ENCODE measurements at regions not wholly inside any gene's neighbourhood (a gene's known extent, or its start where the extent isn't known, plus 50 kb on each side); places are given as distances from the start of the nearest gene placed in this dataset.

GRCh38 chr2:14778015-14778414 is 145.5 kb downstream of the LRATD1 start:
- no peak for TF ChIP-seq CTCF (IDR thresholded peaks at IDR 0.05)
- no peak for TF ChIP-seq REST (IDR thresholded peaks at IDR 0.05; ENCODE audit: insufficient read depth in 1 of 2, low read depth in 2 of 2, low read length in 1 of 2)
- TF ChIP-seq TCF7L2 (IDR thresholded peaks at IDR 0.05; ENCODE audit: low read depth, low read length) = no peak

All from Panc1 (cell line).